ENCODE measurements at regions not wholly inside any gene's neighbourhood (a gene's known extent, or its start where the extent isn't known, plus 50 kb on each side); places are given as distances from the start of the nearest gene placed in this dataset.
"Not testable (repeated sequence)": the region's sequence is repeated elsewhere in the genome, so short reads cannot be mapped to it uniquely, and the experiment has no call there.

GRCh38 chr2:184041077-184041476, 557.3 kb upstream of the ZNF804A start:
- POLR2A ChIA-PET = no interaction called here
- DNase-seq (ENCODE audit: low read depth) = no peak
- TF ChIP-seq CTCF (IDR thresholded peaks at IDR 0.05; ENCODE audit: insufficient read depth, low read depth, low read length) = no peak
- CTCF ChIA-PET = interaction anchor here (1.0 kb wide), 1 partner anchor 10 kb away, joined by 3 read pairs; no protein-coding TSS in a partner anchor
- no peak overlapping the region for H3K4me3 ChIP-seq (ENCODE audit: low read depth, low read length)
- no peaks in the 10 kb centered on the region for H3K27me3 ChIP-seq (ENCODE audit: control insufficient read depth, insufficient read depth, low read length)
- no peaks in the 10 kb centered on the region for H3K36me3 ChIP-seq (ENCODE audit: control insufficient read depth, insufficient read depth, low read length)

GRCh38 chr2:184041777-184042176, 556.6 kb upstream of the ZNF804A start:
- H3K4me3 ChIP-seq (ENCODE audit: low read depth, low read length) = no peak overlapping the region
- no peak for DNase-seq (ENCODE audit: low read depth)
- H3K36me3 ChIP-seq (ENCODE audit: control insufficient read depth, insufficient read depth, low read length) = no peaks in the 10 kb centered on the region
- ChIA-PET POLR2A (no interaction called here), CTCF (no interaction called here)
- no peaks in the 10 kb centered on the region for H3K27me3 ChIP-seq (ENCODE audit: control insufficient read depth, insufficient read depth, low read length)
- no peak for TF ChIP-seq CTCF (IDR thresholded peaks at IDR 0.05; ENCODE audit: insufficient read depth, low read depth, low read length)

GRCh38 chr2:184047536-184047935, 550.8 kb upstream of the ZNF804A start:
- TF ChIP-seq CTCF (IDR thresholded peaks at IDR 0.05; ENCODE audit: insufficient read depth, low read depth, low read length) = no peak
- no peak for DNase-seq (ENCODE audit: low read depth)
- POLR2A ChIA-PET = no interaction called here
- CTCF ChIA-PET = no interaction called here
- no peak overlapping the region for H3K4me3 ChIP-seq (ENCODE audit: low read depth, low read length)
- H3K27me3 ChIP-seq (ENCODE audit: control insufficient read depth, insufficient read depth, low read length) = no peaks in the 10 kb centered on the region
- H3K36me3 ChIP-seq (ENCODE audit: control insufficient read depth, insufficient read depth, low read length) = no peaks in the 10 kb centered on the region

GRCh38 chr2:184049566-184049965, 548.8 kb upstream of the ZNF804A start:
- no peak for TF ChIP-seq CTCF (IDR thresholded peaks at IDR 0.05; ENCODE audit: insufficient read depth, low read depth, low read length)
- DNase-seq (ENCODE audit: low read depth) = no peak
- POLR2A ChIA-PET = no interaction called here
- CTCF ChIA-PET = no interaction called here
- Histone ChIP-seq H3K27me3 (ENCODE audit: control insufficient read depth, insufficient read depth, low read length) (no peaks in the 10 kb centered on the region), H3K4me3 (ENCODE audit: low read depth, low read length) (no peak overlapping the region), H3K36me3 (ENCODE audit: control insufficient read depth, insufficient read depth, low read length) (no peaks in the 10 kb centered on the region)

- Histone ChIP-seq H3K27me3 (ENCODE audit: control insufficient read depth, insufficient read depth, low read length) (no peaks in the 10 kb centered on the region), H3K36me3 (ENCODE audit: control insufficient read depth, insufficient read depth, low read length) (no peaks in the 10 kb centered on the region), H3K4me3 (ENCODE audit: low read depth, low read length) (no peak overlapping the region)
- CTCF ChIA-PET = no interaction called here
- POLR2A ChIA-PET = no interaction called here
- TF ChIP-seq CTCF (IDR thresholded peaks at IDR 0.05; ENCODE audit: insufficient read depth, low read depth, low read length) = no peak
- DNase-seq (ENCODE audit: low read depth) = no peak
These were observed 545.0 kb upstream of the ZNF804A start for GRCh38 chr2:184053326-184053725.

GRCh38 chr2:184054419-184054818, 543.9 kb upstream of the ZNF804A start:
- DNase-seq (ENCODE audit: low read depth); CTCF ChIA-PET; H3K27me3 ChIP-seq (ENCODE audit: control insufficient read depth, insufficient read depth, low read length); H3K4me3 ChIP-seq (ENCODE audit: low read depth, low read length); H3K36me3 ChIP-seq (ENCODE audit: control insufficient read depth, insufficient read depth, low read length); POLR2A ChIA-PET: not testable (repeated sequence)

Data from BJ (cell line).